H9 (cell line): ENCODE measurements at regions not wholly inside any gene's neighbourhood (a gene's known extent, or its start where the extent isn't known, plus 50 kb on each side); places are given as distances from the start of the nearest gene placed in this dataset.

ENCODE experiments used
- DNase-seq: peaks from one replicate; pipeline ENCODE4 v3.0.0-alpha.2; 2017
- H2AFZ ChIP-seq: one replicate; pipeline ENCODE4 v1.6.1; 2013; ENCODE audit warnings: mild to moderate bottlenecking, low read length, control low read depth, moderate library complexity
- H2AK5ac ChIP-seq: 2 replicates; pipeline ENCODE4 v1.6.1; 2013; ENCODE audit warnings: low read length, control low read depth, mixed read lengths; ENCODE audit not compliant: insufficient read length
- H2BK120ac ChIP-seq: one replicate; pipeline ENCODE4 v1.6.1; 2013; ENCODE audit warnings: low read depth, mild to moderate bottlenecking, low read length, control low read depth, inconsistent platforms; ENCODE audit not compliant: poor library complexity, severe bottlenecking
- H2BK12ac ChIP-seq: 2 replicates; pipeline ENCODE4 v1.6.1; 2013; ENCODE audit warnings: low read length, control low read depth, mixed read lengths, low read depth; ENCODE audit not compliant: insufficient read length
- H2BK15ac ChIP-seq: 2 replicates; pipeline ENCODE4 v1.6.1; 2013; ENCODE audit warnings: low read depth, low read length, control low read depth
- H2BK20ac ChIP-seq: one replicate; pipeline ENCODE4 v1.6.1; 2013; ENCODE audit warnings: low read depth, mild to moderate bottlenecking, low read length, control low read depth, inconsistent platforms; ENCODE audit not compliant: poor library complexity, severe bottlenecking
- H2BK5ac ChIP-seq: 2 replicates; pipeline ENCODE4 v1.6.1; 2013; ENCODE audit warnings: low read length, control low read depth, mixed read lengths; ENCODE audit not compliant: insufficient read length
- H3K14ac ChIP-seq: 2 replicates; pipeline ENCODE4 v1.6.1; 2013; ENCODE audit warnings: low read length, control low read depth; ENCODE audit not compliant: insufficient read depth
- H3K18ac ChIP-seq: 2 replicates; pipeline ENCODE4 v1.6.1; 2013; ENCODE audit warnings: low read depth, mild to moderate bottlenecking, mixed read lengths, low read length, control low read depth; ENCODE audit not compliant: insufficient read length
- H3K23ac ChIP-seq: 2 replicates; pipeline ENCODE4 v1.6.1; 2013; ENCODE audit warnings: low read length, control low read depth, mixed read lengths, low read depth; ENCODE audit not compliant: insufficient read length
- H3K23me2 ChIP-seq: 2 replicates; pipeline ENCODE4 v1.6.1; 2013; ENCODE audit warnings: low read depth, mild to moderate bottlenecking, mixed read lengths, low read length, control low read depth; ENCODE audit not compliant: insufficient read length, poor library complexity, severe bottlenecking
- H3K27ac ChIP-seq: 2 replicates; pipeline ENCODE4 v1.5.1; 2013; ENCODE audit warnings: low read length, control low read depth, mixed read lengths, low read depth; ENCODE audit not compliant: insufficient read length
- H3K27me3 ChIP-seq: 2 replicates; pipeline ENCODE4 v1.6.1; 2013; ENCODE audit warnings: low read length, control low read depth, inconsistent platforms; ENCODE audit not compliant: insufficient read depth
- H3K4ac ChIP-seq: 2 replicates; pipeline ENCODE4 v1.6.1; 2013; ENCODE audit warnings: low read depth, mild to moderate bottlenecking, control low read depth, inconsistent platforms, low read length, moderate library complexity
- H3K4me1 ChIP-seq: 2 replicates; pipeline ENCODE4 v1.6.1; 2013; ENCODE audit warnings: low read length, control low read depth, inconsistent platforms; ENCODE audit not compliant: insufficient read depth
- H3K4me2 ChIP-seq: 2 replicates; pipeline ENCODE4 v1.6.1; 2013; ENCODE audit warnings: low read length, control low read depth, mixed read lengths; ENCODE audit not compliant: insufficient read length, insufficient read depth
- H3K56ac ChIP-seq: 2 replicates; pipeline ENCODE4 v1.6.1; 2013; ENCODE audit warnings: low read depth, mild to moderate bottlenecking, mixed read lengths, low read length, control low read depth; ENCODE audit not compliant: insufficient read length
- H3K79me1 ChIP-seq: 2 replicates; pipeline ENCODE4 v1.6.1; 2013; ENCODE audit warnings: low read depth, mild to moderate bottlenecking, moderate library complexity, low read length, control low read depth, inconsistent platforms; ENCODE audit not compliant: insufficient read depth, poor library complexity, severe bottlenecking
- H3K79me2 ChIP-seq: 2 replicates; pipeline ENCODE4 v1.6.1; 2013; ENCODE audit warnings: low read length, control low read depth, inconsistent platforms; ENCODE audit not compliant: insufficient read depth
- H3K9ac ChIP-seq: 2 replicates; pipeline ENCODE4 v1.6.1; 2013; ENCODE audit warnings: low read length, control low read depth, mixed read lengths; ENCODE audit not compliant: insufficient read length; ENCODE audit errors: extremely low read depth
- H3K9me3 ChIP-seq: one replicate; pipeline ENCODE4 v1.6.1; 2013; ENCODE audit warnings: low read depth, low read length, inconsistent platforms; ENCODE audit not compliant: control insufficient read depth
- H3T11ph ChIP-seq: one replicate; pipeline ENCODE4 v1.6.1; 2013; ENCODE audit warnings: mild to moderate bottlenecking, low read length, control low read depth, inconsistent platforms
- H4K20me1 ChIP-seq: one replicate; pipeline ENCODE4 v1.6.1; 2013; ENCODE audit not compliant: control insufficient read depth, insufficient read length, insufficient read depth
- H4K5ac ChIP-seq: 2 replicates; pipeline ENCODE4 v1.6.1; 2013; ENCODE audit warnings: low read depth, mild to moderate bottlenecking, mixed read lengths, low read length, control low read depth; ENCODE audit not compliant: insufficient read length
- H4K8ac ChIP-seq: replicated peaks from 2 replicates; pipeline ENCODE4 v1.6.1; 2013; ENCODE audit warnings: low read length, control low read depth, mixed read lengths, low read depth; ENCODE audit not compliant: insufficient read length
- H4K91ac ChIP-seq: 2 replicates; pipeline ENCODE4 v1.6.1; 2013; ENCODE audit warnings: low read depth, mild to moderate bottlenecking, moderate library complexity, mixed read lengths, low read length, control low read depth; ENCODE audit not compliant: insufficient read length
- H3K27ac Mint-ChIP-seq, 3 experiments: 2 replicates in 2 of 3; 3 replicates in 1 of 3; pipeline ENCODE4 v1.8.0; 2020 to 2021; ENCODE audit warnings: mixed read lengths in 3 of 3, mild to moderate bottlenecking in 1 of 3, moderate library complexity in 1 of 3
- H3K27me3 Mint-ChIP-seq: 2 replicates; pipeline ENCODE4 v1.8.0; 2021; ENCODE audit warnings: low read depth, mild to moderate bottlenecking, moderate library complexity, mixed read lengths
- H3K36me3 Mint-ChIP-seq, 3 experiments: 2 replicates in 2 of 3; 3 replicates in 1 of 3; pipeline ENCODE4 v1.8.0; 2020 to 2021; ENCODE audit warnings: low read depth in 3 of 3, mixed read lengths in 3 of 3; ENCODE audit not compliant: insufficient read depth in 1 of 3
- H3K4me1 Mint-ChIP-seq, 2 experiments: 2 replicates each; pipeline ENCODE4 v1.8.0; 2020; ENCODE audit warnings: mixed read lengths in 2 of 2
- H3K4me3 Mint-ChIP-seq, 2 experiments: 2 replicates in 1 of 2; 3 replicates in 1 of 2; pipeline ENCODE4 v1.8.0; 2020 to 2021; ENCODE audit warnings: mild to moderate bottlenecking in 2 of 2, mixed read lengths in 2 of 2, moderate library complexity in 1 of 2
- H3K9me3 Mint-ChIP-seq, 2 experiments: 2 replicates in 1 of 2; 3 replicates in 1 of 2; pipeline ENCODE4 v1.8.0; 2020; ENCODE audit warnings: mild to moderate bottlenecking in 2 of 2, mixed read lengths in 2 of 2, moderate library complexity in 1 of 2
- WGBS: extraction: QIAGEN DNeasy Blood & Tissue Kit; methylation state at CpG from one replicate; pipeline ENCODE4 v1.1.7; 2013; ENCODE audit warnings: missing lambda C conversion rate, low lambda C conversion rate, mixed read lengths; ENCODE audit not compliant: insufficient read length; ENCODE audit errors: extremely low coverage; 5-methylcytosine and 5-hydroxymethylcytosine counted together
- TF ChIP-seq, protein P1 (sequence below): fragments of 200-600 bp; sonication (generic); conservative IDR thresholded peaks from 3 replicates; pipeline ENCODE4 v1.8.0; 2021; ENCODE audit warnings: antibody characterized with exemption, mild to moderate bottlenecking

DNA sequence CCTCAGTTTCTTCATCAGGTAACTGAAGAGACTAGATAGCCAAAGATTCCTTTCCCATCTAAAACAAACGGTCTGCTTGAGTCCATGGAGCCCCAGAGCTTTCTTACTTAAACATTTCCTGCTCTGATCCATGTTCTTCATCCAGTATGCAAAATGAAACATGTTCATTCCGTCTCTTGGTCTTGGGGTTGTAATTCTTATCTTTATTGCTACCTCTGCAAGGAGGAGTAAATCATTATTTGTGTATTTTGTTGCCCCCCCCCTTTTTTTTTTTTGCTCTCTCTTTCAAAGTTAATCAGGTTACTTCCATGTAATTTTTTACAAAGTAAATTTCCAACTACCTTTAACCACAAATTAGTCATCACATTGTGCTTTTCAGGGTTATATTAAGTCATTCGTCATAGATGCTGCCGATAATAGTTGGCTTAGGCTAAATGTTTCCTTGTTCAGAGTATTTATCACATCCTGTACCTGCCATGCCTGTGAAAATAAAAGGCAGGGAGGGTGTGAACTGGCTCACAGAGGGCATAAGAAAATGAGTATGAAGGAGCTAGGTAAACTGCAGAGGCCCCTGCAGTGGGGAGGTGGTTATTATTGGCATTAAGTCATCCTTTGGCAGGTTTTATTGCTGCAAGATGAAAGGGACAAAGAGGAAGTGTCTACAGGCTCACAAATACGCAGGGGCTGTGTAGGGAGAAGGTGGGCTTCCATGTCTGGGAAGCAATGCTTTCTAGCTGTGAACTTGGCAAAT lies 76.7 kb upstream of the HS3ST1 start:
- Histone ChIP-seq H3K14ac (no peak overlapping the region), H3T11ph (no peak overlapping the region), H3K27ac (no peak overlapping the region), H3K4me1 (no peaks in the 10 kb centered on the region), H2BK20ac (no peak overlapping the region), H3K23me2 (no peaks in the 10 kb centered on the region), H3K18ac (no peak overlapping the region), H3K9me3 (no peaks in the 10 kb centered on the region), H3K27me3 (no peaks in the 10 kb centered on the region), H4K20me1 (no peaks in the 10 kb centered on the region), H2AFZ (no peak overlapping the region), H3K56ac (no peak overlapping the region), H4K8ac (no peak overlapping the region), H3K79me1 (no peaks in the 10 kb centered on the region), H2BK5ac (no peak overlapping the region), H3K23ac (no peak overlapping the region), H2AK5ac (no peak overlapping the region), H2BK15ac (no peak overlapping the region), H3K79me2 (no peaks in the 10 kb centered on the region), H3K9ac (no peak overlapping the region), H4K91ac (no peak overlapping the region), H2BK12ac (no peak overlapping the region), H2BK120ac (no peak overlapping the region), H4K5ac (no peak overlapping the region), H3K4me2 (no peak overlapping the region), H3K4ac (no peak overlapping the region)
- Mint-ChIP-seq H3K27me3 (no peaks in the 10 kb centered on the region), H3K9me3 (peaks cover 0 to 6% of the 10 kb centered on the region in 2 experiments; a peak in 3 of 5 replicates), H3K36me3 (no peaks in the 10 kb centered on the region), H3K4me1 (peaks cover 6 to 9% of the 10 kb centered on the region in 2 experiments; a peak in 3 of 4 replicates), H3K27ac (no peak overlapping the region), H3K4me3 (no peak overlapping the region; a peak in 1 of 5 replicates)
- DNase-seq = no peak
- no CpG with 5 or more reads among the region's 5 CpGs for WGBS
- TF ChIP-seq, protein P1, sequence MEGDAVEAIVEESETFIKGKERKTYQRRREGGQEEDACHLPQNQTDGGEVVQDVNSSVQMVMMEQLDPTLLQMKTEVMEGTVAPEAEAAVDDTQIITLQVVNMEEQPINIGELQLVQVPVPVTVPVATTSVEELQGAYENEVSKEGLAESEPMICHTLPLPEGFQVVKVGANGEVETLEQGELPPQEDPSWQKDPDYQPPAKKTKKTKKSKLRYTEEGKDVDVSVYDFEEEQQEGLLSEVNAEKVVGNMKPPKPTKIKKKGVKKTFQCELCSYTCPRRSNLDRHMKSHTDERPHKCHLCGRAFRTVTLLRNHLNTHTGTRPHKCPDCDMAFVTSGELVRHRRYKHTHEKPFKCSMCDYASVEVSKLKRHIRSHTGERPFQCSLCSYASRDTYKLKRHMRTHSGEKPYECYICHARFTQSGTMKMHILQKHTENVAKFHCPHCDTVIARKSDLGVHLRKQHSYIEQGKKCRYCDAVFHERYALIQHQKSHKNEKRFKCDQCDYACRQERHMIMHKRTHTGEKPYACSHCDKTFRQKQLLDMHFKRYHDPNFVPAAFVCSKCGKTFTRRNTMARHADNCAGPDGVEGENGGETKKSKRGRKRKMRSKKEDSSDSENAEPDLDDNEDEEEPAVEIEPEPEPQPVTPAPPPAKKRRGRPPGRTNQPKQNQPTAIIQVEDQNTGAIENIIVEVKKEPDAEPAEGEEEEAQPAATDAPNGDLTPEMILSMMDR = no peak
